Neural crest cell (in vitro differentiated cells): ENCODE measurements at regions not wholly inside any gene's neighbourhood (a gene's known extent, or its start where the extent isn't known, plus 50 kb on each side); places are given as distances from the start of the nearest gene placed in this dataset.

Source experiments
- DNase-seq: peaks from one replicate; pipeline ENCODE4 v3.0.0; 2021; ENCODE audit warnings: low read depth, mixed read lengths, low spot score
- H3K27ac Mint-ChIP-seq: one replicate; pipeline ENCODE4 v1.8.0; 2021; ENCODE audit warnings: mild to moderate bottlenecking, mixed read lengths; ENCODE audit not compliant: unreplicated experiment
- H3K27me3 Mint-ChIP-seq: 2 replicates; pipeline ENCODE4 v1.8.0; 2021; ENCODE audit warnings: low read depth, mild to moderate bottlenecking, mixed read lengths
- H3K36me3 Mint-ChIP-seq: 2 replicates; pipeline ENCODE4 v1.8.0; 2021; ENCODE audit warnings: low read depth, mild to moderate bottlenecking, mixed read lengths
- H3K4me1 Mint-ChIP-seq: 2 replicates; pipeline ENCODE4 v1.8.0; 2021; ENCODE audit warnings: mixed read lengths
- H3K4me3 Mint-ChIP-seq: one replicate; pipeline ENCODE4 v1.8.0; 2021; ENCODE audit warnings: mild to moderate bottlenecking, mixed read lengths
- H3K9me3 Mint-ChIP-seq: 2 replicates; pipeline ENCODE4 v1.8.0; 2021; ENCODE audit warnings: mixed read lengths
- TF ChIP-seq, protein P1 (sequence below): fragments of 200-600 bp; sonication (generic); conservative IDR thresholded peaks from 2 replicates; pipeline ENCODE4 v1.5.0; 2021; ENCODE audit warnings: antibody characterized with exemption, mild to moderate bottlenecking

DNA sequence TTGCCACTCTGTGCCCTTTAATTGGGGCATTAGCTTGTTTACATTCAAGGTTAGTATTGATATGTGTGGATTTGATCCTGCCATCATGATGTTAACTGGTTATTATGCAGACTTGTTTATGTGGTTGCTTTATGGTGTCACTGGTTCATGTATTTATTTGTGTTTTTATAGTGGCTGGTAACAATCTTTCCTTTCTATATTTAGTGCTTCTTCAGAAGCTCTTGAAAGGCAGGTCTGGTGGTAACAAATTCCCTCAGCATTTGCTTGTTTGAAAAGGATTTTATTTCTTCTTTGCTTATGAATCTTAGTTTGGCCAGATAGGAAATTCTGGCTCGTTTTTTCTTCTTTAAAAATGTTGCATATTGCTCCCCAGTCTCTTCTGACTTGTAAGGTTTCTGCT, 215.4 kb downstream of the ZC3H11B start:
- TF ChIP-seq, protein P1, sequence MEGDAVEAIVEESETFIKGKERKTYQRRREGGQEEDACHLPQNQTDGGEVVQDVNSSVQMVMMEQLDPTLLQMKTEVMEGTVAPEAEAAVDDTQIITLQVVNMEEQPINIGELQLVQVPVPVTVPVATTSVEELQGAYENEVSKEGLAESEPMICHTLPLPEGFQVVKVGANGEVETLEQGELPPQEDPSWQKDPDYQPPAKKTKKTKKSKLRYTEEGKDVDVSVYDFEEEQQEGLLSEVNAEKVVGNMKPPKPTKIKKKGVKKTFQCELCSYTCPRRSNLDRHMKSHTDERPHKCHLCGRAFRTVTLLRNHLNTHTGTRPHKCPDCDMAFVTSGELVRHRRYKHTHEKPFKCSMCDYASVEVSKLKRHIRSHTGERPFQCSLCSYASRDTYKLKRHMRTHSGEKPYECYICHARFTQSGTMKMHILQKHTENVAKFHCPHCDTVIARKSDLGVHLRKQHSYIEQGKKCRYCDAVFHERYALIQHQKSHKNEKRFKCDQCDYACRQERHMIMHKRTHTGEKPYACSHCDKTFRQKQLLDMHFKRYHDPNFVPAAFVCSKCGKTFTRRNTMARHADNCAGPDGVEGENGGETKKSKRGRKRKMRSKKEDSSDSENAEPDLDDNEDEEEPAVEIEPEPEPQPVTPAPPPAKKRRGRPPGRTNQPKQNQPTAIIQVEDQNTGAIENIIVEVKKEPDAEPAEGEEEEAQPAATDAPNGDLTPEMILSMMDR, result no peak
- H3K4me3 Mint-ChIP-seq, result no peak overlapping the region
- no peaks in the 10 kb centered on the region for H3K4me1 Mint-ChIP-seq
- H3K36me3 Mint-ChIP-seq, result peaks cover 18% of the 10 kb centered on the region
- H3K9me3 Mint-ChIP-seq, result peaks cover 25% of the 10 kb centered on the region
- H3K27me3 Mint-ChIP-seq, result no peaks in the 10 kb centered on the region
- H3K27ac Mint-ChIP-seq, result no peak overlapping the region
- no peak for DNase-seq

DNA sequence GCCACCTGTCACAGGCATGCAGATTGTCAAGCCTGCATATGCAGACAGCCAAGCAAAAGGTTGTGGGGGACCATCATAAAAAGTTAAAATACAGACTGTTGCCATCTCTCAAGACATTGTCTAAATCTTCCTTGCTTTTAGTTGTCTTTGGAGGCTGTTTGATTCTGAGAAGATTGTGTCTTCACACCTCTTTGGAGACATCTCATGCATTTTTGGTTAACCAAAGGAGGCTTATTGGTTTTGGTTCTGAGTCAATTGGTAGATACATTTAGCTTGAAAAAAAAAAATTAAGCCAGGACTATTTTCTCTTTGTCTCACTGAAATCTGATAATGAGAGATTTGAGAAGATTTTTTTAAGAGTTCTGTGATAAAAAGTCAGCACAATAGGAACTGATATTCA, 217.6 kb downstream of the LYPLAL1 start:
- Mint-ChIP-seq H3K4me1 (no peaks in the 10 kb centered on the region), H3K27ac (no peak overlapping the region), H3K9me3 (peaks cover 7% of the 10 kb centered on the region), H3K27me3 (no peaks in the 10 kb centered on the region), H3K36me3 (peaks cover 5% of the 10 kb centered on the region), H3K4me3 (no peak overlapping the region)
- DNase-seq, result no peak
- TF ChIP-seq, protein P1, result no peak

DNA sequence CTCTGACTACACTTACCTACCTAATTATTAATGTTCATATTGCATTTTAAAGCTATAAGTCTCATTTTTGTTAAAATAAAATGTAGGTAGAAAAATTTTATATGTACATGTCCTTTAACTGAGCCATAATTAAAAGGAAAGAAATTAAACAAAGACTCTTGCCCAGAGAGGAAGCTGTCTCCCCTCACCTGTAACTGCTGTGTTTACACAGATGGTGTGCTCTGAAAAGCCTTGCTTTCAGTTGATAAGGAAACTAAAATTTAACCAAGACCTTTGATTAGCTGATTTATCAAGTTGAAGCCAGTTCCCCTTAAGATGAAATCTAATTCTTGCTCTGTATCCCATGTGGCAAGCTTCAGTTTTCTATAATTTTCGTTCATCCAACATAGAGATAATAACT, 213.5 kb downstream of the LYPLAL1 start:
- Mint-ChIP-seq H3K27me3 (no peaks in the 10 kb centered on the region), H3K27ac (no peak overlapping the region), H3K4me1 (no peaks in the 10 kb centered on the region), H3K9me3 (no peaks in the 10 kb centered on the region), H3K4me3 (no peak overlapping the region), H3K36me3 (no peaks in the 10 kb centered on the region)
- TF ChIP-seq, protein P1, result no peak
- DNase-seq, result no peak

DNA sequence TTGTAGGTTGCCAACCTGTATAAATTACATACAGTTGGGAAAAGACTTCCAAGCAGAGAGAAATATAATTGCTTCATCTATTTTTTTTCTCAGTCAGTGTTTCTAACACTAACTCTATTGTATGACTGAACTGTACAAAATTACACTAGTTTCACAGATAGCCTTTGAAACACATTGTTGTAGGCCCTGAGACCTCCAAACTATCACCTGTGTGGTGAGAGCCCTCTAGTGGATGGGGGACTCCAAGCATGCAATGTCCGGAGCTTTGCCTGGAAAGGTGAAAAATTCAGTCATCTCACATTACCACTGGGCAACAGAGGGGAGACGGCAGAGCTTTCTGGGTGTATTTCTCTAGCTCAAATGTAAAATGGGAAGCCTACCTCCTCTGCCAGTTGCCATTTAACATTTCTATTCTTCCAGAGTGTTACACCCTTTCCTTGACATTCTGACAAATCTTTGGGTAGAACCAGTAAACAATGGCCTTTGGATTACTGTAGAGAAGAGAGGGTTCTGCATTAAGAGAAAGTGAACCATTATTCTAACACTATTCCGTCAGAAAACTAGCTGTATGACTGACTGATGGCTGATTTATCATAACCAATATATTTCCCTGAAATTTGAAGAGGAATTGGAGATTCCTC, 212.2 kb downstream of the LYPLAL1 start:
- DNase-seq, result peak; percentile 6
- Mint-ChIP-seq H3K27me3 (no peaks in the 10 kb centered on the region), H3K4me3 (no peak overlapping the region), H3K36me3 (no peaks in the 10 kb centered on the region), H3K27ac (no peak overlapping the region), H3K4me1 (no peaks in the 10 kb centered on the region), H3K9me3 (no peaks in the 10 kb centered on the region)
- TF ChIP-seq, protein P1, result peak; percentile 69

DNA sequence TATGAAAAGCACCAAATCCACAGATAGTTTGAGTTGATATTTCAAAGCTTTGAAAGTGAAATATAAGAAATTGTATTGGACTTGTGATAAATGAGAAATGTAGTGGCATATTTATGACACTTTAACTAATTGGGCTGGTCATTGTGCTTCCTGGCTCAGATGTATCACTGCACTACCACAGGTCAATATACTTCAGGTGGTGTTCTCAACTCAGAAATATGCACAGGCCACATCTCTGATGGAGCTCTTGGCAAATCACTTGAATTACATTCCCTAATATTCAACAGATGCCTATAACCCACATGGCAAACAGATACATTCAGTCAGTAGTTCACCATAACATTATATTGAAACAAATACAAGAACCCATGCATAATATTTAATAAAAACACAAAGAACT, 209.6 kb downstream of the LYPLAL1 start:
- DNase-seq, result no peak
- H3K4me1 Mint-ChIP-seq, result peaks cover 8% of the 10 kb centered on the region
- H3K36me3 Mint-ChIP-seq, result peaks cover 3% of the 10 kb centered on the region
- no peak overlapping the region for H3K4me3 Mint-ChIP-seq
- no peaks in the 10 kb centered on the region for H3K27me3 Mint-ChIP-seq
- H3K27ac Mint-ChIP-seq, result no peak overlapping the region
- H3K9me3 Mint-ChIP-seq, result peaks cover 8% of the 10 kb centered on the region
- TF ChIP-seq, protein P1, result no peak
